AG09309 (cell line): ENCODE measurements at regions not wholly inside any gene's neighbourhood (a gene's known extent, or its start where the extent isn't known, plus 50 kb on each side); places are given as distances from the start of the nearest gene placed in this dataset.

ENCODE experiments used
- DNase-seq: peaks from one replicate; pipeline ENCODE4 v3.0.0-alpha.2; 2010; ENCODE audit warnings: low read depth
- H3K4me3 ChIP-seq: 2 replicates; pipeline ENCODE4 v1.5.1; 2011; ENCODE audit warnings: mild to moderate bottlenecking, low read depth, low read length, moderate library complexity; ENCODE audit not compliant: control insufficient read depth
- CTCF ChIP-seq: IDR thresholded peaks from 2 replicates; pipeline ENCODE4 v1.5.1; 2011; ENCODE audit warnings: mild to moderate bottlenecking, low read depth, low read length, inconsistent platforms; ENCODE audit not compliant: insufficient read depth, control insufficient read depth; ENCODE audit errors: missing control alignments

GRCh38 chr16:55256412-55257016 is 67.5 kb upstream of the IRX6 start:
- no peak overlapping the region for H3K4me3 ChIP-seq
- no peak for TF ChIP-seq CTCF
- no peak for DNase-seq

GRCh38 chr16:55257966-55258613 is 65.9 kb upstream of the IRX6 start:
- TF ChIP-seq CTCF = peak; percentile 94
- no peak overlapping the region for H3K4me3 ChIP-seq
- DNase-seq = peak; percentile 23

DNA sequence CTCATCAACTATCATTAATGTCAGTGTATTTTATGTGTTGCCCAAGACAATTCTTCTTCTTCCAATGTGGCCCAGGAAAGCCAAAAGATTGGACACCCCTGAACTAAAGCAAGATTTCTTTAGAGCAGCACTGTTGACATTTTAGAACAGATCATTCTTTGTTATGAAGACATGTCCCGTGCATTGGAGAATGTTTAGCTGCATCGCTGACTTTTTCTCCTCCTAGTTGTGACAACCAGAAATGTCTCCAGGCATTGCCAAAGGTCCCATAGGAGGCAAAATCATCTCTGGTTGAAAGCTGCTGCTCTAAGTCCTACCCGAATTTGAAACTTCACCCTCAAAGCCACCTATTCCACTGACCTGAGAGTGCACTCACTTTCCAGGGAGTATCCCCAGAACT is 62.7 kb upstream of the IRX6 start:
- TF ChIP-seq CTCF = no peak
- no peak overlapping the region for H3K4me3 ChIP-seq
- no peak for DNase-seq

DNA sequence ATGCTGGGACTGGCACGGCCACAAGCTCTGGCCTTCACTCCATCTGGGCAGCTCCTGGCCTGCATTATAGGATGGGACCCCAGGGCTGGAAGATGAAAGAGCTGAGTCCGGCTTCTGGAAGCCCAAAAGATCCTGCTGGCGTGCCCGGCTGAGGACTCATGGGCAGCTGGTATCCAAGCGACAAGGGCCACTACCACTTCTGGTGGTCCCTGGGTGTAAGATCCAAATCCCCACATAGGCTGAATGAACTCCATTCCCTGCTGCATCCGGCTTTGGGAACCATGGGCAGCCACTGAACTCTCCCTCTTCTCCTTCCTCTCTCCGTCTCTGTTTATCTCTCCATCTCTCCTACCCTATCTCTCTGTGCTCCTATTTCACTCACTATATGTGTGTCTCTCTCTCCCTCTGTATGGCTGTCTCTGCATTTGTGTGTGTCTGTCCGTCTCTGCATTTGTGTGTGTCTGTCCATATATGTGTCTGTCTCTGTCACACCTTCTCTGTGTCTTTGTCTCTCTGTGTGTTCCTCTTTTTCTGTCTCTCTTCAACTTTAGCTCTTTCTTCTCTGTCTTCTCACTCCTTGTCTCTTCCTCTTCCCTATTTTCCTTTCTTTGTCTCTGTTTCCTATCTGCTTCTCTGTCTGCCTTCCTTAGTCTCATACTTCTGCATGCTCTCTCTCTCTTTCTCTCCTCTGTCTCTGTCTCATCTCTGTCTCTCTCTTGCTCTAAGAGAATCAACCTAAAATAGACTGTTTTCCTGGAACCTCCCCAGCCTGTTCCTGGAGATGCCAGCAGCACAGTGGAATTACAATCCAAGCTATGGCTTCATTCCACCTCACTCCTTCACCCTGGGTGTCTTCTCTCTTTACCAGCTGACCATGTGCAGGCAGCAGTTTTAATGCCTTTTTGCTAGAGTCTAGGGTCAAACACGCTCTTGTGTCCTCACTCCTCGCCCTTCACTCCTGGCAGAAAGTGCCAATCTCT is 60.4 kb upstream of the IRX6 start:
- no peak overlapping the region for H3K4me3 ChIP-seq
- TF ChIP-seq CTCF = no peak
- no peak for DNase-seq

- H3K4me3 ChIP-seq = no peak overlapping the region
- no peak for TF ChIP-seq CTCF
- DNase-seq = peak; percentile 77
Measured at GRCh38 chr16:55264949-55265348, 59.1 kb upstream of the IRX6 start.

- TF ChIP-seq CTCF = no peak
- no peak for DNase-seq
Measured at GRCh38 chr16:55265926-55266325, 58.1 kb upstream of the IRX6 start.

More at GRCh38 chr16:55265926-55266325, 58.1 kb upstream of the IRX6 start:
- H3K4me3 ChIP-seq = no peak overlapping the region
